OCI-LY7 (cell line): ENCODE measurements at regions not wholly inside any gene's neighbourhood (a gene's known extent, or its start where the extent isn't known, plus 50 kb on each side); places are given as distances from the start of the nearest gene placed in this dataset.

ENCODE experiments used
- BruUV-seq: library from RNA; stranded (reverse); fragments of 400-500 nt; replicated peaks from 2 replicates; lab custom pipeline; 2021; lab: Mats Ljungman, UMichigan
- CTCF ChIA-PET: fragments of 300-600 bp; sonication (Branson Sonifier 250); formaldehyde crosslinking; loops from one replicate; lab custom pipeline; 2022; ENCODE audit warnings: antibody characterized with exemption; ENCODE audit not compliant: unreplicated experiment; lab: Charles Lee
- POLR2A ChIA-PET: fragments of 300-600 bp; sonication (Branson Sonifier 250); formaldehyde crosslinking; loops from one replicate; lab custom pipeline; 2022; ENCODE audit warnings: antibody characterized with exemption; lab: Charles Lee
- DNase-seq: peaks from one replicate; pipeline ENCODE4 v3.0.0-alpha.2; 2015; ENCODE audit warnings: low spot score
- H2AFZ ChIP-seq: fragments of 200-600 bp; sonication (generic), shearing (Covaris generic); 2 replicates; pipeline ENCODE4 v1.6.1; 2014; ENCODE audit warnings: mild to moderate bottlenecking, antibody characterized with exemption, low read length, moderate library complexity
- H3K27ac ChIP-seq: fragments of 200-600 bp; sonication (generic); 2 replicates; pipeline ENCODE4 v1.5.1; 2014; ENCODE audit warnings: mixed run types, low read depth, mild to moderate bottlenecking, moderate library complexity, low read length, inconsistent platforms; ENCODE audit not compliant: poor library complexity, severe bottlenecking
- H3K36me3 ChIP-seq: fragments of 200-600 bp; sonication (generic); 2 replicates; pipeline ENCODE4 v1.6.1; 2014; ENCODE audit warnings: mild to moderate bottlenecking, antibody characterized with exemption, low read length, moderate library complexity, mixed read lengths; ENCODE audit not compliant: insufficient read depth
- H3K4me1 ChIP-seq: fragments of 200-600 bp; sonication (generic); 2 replicates; pipeline ENCODE4 v1.5.1; 2014; ENCODE audit warnings: mild to moderate bottlenecking, low read length; ENCODE audit not compliant: insufficient read depth, poor library complexity, severe bottlenecking
- H3K4me2 ChIP-seq: fragments of 200-600 bp; sonication (generic); 2 replicates; pipeline ENCODE4 v1.6.1; 2014; ENCODE audit warnings: mild to moderate bottlenecking, low read length
- H3K4me3 ChIP-seq: fragments of 200-600 bp; sonication (generic); 2 replicates; pipeline ENCODE4 v1.5.1; 2014; ENCODE audit warnings: mild to moderate bottlenecking, low read depth, low read length; ENCODE audit not compliant: poor library complexity, severe bottlenecking
- H3K79me2 ChIP-seq: fragments of 200-600 bp; sonication (generic); 2 replicates; pipeline ENCODE4 v1.6.1; 2016; ENCODE audit warnings: low read depth, mild to moderate bottlenecking, low read length, moderate library complexity, mixed read lengths; ENCODE audit not compliant: insufficient read depth
- H3K9me2 ChIP-seq: fragments of 200-600 bp; sonication (generic); 2 replicates; pipeline ENCODE4 v1.6.1; 2016; ENCODE audit warnings: mild to moderate bottlenecking, low read length, mixed read lengths; ENCODE audit not compliant: insufficient read depth
- H3K9me3 ChIP-seq: fragments of 200-600 bp; sonication (generic); 2 replicates; pipeline ENCODE4 v1.6.1; 2014; ENCODE audit warnings: mild to moderate bottlenecking, mixed run types, low read length, mixed read lengths
- H4K20me1 ChIP-seq: fragments of 200-600 bp; sonication (generic); 2 replicates; pipeline ENCODE4 v1.6.1; 2014; ENCODE audit warnings: mild to moderate bottlenecking, antibody characterized with exemption, low read length, moderate library complexity, mixed read lengths; ENCODE audit not compliant: insufficient read depth
- EZH2phosphoT487 ChIP-seq: fragments of 200-600 bp; sonication (generic); IDR thresholded peaks from 2 replicates; pipeline ENCODE4 v1.6.1; 2018; ENCODE audit warnings: low read depth, borderline replicate concordance, mild to moderate bottlenecking, mixed run types, antibody characterized with exemption, low read length, moderate library complexity, mixed read lengths
- intact Hi-C: fragments of 100-400 bp; cut with micrococcal nuclease; formaldehyde crosslinking; loops from one replicate; pipeline ENCODE4 v1.10.0; 2022; ENCODE audit not compliant: unreplicated experiment
- TF ChIP-seq, protein P1 (sequence below): fragments of 200-600 bp; sonication (generic); conservative IDR thresholded peaks from 2 replicates; pipeline ENCODE4 v1.5.1; 2014; ENCODE audit warnings: mild to moderate bottlenecking, antibody characterized with exemption, low read length, moderate library complexity, mixed read lengths

DNA sequence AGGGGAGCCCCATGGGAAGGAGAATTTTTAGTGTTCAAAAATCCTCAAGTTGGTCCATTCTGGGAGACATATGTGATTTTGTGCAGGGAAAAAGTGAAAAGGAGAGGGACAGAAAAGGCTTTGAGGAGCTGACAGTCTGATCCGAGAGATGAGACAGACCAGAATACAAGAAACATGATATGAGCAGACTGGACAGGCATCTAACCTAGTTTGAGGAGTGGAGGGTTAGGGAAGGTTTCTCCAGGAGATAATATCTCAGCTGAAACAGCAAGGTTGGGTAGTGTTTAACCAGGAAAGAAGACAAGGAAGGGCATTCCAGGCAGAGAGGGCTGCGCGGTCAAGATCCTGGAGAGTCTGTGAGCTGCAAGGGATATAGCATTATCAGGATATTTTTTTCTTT, 101.4 kb upstream of the NCAM1 start:
- POLR2A ChIA-PET, result no interaction called here
- no peaks in the 10 kb centered on the region for H3K79me2 ChIP-seq
- H3K9me2 ChIP-seq, result no peaks in the 10 kb centered on the region
- intact Hi-C loops, result no loop called here
- H3K4me2 ChIP-seq, result no peak overlapping the region
- H2AFZ ChIP-seq, result no peak overlapping the region
- no peak overlapping the region for H3K27ac ChIP-seq
- no TSS peak for BruUV-seq
- CTCF ChIA-PET, result no interaction called here
- no peaks in the 10 kb centered on the region for H3K4me1 ChIP-seq
- H3K36me3 ChIP-seq, result no peaks in the 10 kb centered on the region
- no peak for DNase-seq
- TF ChIP-seq EZH2phosphoT487, result no peak
- TF ChIP-seq, protein P1, sequence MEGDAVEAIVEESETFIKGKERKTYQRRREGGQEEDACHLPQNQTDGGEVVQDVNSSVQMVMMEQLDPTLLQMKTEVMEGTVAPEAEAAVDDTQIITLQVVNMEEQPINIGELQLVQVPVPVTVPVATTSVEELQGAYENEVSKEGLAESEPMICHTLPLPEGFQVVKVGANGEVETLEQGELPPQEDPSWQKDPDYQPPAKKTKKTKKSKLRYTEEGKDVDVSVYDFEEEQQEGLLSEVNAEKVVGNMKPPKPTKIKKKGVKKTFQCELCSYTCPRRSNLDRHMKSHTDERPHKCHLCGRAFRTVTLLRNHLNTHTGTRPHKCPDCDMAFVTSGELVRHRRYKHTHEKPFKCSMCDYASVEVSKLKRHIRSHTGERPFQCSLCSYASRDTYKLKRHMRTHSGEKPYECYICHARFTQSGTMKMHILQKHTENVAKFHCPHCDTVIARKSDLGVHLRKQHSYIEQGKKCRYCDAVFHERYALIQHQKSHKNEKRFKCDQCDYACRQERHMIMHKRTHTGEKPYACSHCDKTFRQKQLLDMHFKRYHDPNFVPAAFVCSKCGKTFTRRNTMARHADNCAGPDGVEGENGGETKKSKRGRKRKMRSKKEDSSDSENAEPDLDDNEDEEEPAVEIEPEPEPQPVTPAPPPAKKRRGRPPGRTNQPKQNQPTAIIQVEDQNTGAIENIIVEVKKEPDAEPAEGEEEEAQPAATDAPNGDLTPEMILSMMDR, result no peak
- H4K20me1 ChIP-seq, result no peaks in the 10 kb centered on the region
- H3K4me3 ChIP-seq, result no peak overlapping the region
- H3K9me3 ChIP-seq, result peaks cover 12% of the 10 kb centered on the region

DNA sequence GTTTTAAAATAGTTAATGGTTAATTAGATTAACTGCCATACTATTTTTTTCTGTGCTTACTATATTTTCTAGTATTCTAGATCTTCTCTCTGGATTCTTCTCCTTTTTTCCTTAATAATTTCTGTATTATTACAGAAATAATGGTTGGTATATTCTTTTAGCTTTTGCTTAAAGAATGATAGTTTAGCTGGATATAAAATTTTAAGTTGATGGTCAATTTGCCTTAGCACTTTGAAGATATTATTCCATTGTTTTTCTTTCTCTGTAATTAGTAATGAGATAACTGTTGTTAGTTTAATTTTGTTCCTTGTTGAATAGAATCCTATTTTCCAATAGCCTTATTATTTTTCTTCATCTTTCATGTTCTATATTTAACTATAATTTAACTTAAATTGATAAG, 99.9 kb upstream of the NCAM1 start:
- intact Hi-C loops, result no loop called here
- BruUV-seq, result no TSS peak

DNA sequence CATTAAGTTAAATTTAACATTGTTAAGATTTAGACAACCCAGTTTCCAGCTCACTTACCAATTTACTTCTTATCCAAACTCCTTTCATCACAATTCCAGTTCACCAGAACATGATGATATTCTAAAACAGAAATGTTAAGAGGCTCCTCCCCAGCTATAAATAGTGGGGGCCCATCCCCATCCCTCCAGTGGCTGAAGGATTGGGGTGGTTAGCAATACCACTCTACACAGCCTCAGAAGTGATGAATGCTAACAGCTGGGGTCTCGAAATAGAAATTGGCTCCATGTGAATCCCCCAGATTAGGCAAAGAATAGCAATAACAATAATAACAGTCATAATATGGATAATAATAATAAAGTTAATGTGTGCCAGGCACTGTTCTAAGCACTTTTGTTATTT, 97.9 kb upstream of the NCAM1 start:
- DNase-seq, result no peak
- H2AFZ ChIP-seq, result no peak overlapping the region
- intact Hi-C loops, result no loop called here
- no peak overlapping the region for H3K27ac ChIP-seq
- no peak overlapping the region for H3K4me3 ChIP-seq
- ChIA-PET CTCF (no interaction called here), POLR2A (interaction anchor here (1.3 kb wide), 1 partner anchor 12 kb away, joined by 3 read pairs; no protein-coding TSS in a partner anchor)
- TF ChIP-seq, protein P1, result no peak
- no peak for TF ChIP-seq EZH2phosphoT487
- no peaks in the 10 kb centered on the region for H4K20me1 ChIP-seq
- peaks cover 12% of the 10 kb centered on the region for H3K9me3 ChIP-seq
- BruUV-seq, result no TSS peak
- H3K36me3 ChIP-seq, result no peaks in the 10 kb centered on the region
- no peaks in the 10 kb centered on the region for H3K79me2 ChIP-seq
- no peaks in the 10 kb centered on the region for H3K9me2 ChIP-seq
- no peaks in the 10 kb centered on the region for H3K4me1 ChIP-seq
- H3K4me2 ChIP-seq, result no peak overlapping the region

More for the DNA sequence above, 99.9 kb upstream of the NCAM1 start:
- ChIA-PET POLR2A (interaction anchor here (0.7 kb wide), 1 partner anchor 421 kb away, joined by 3 read pairs; no protein-coding TSS in a partner anchor), CTCF (no interaction called here)
- DNase-seq, result no peak
- TF ChIP-seq EZH2phosphoT487, result no peak
- TF ChIP-seq, protein P1, result no peak
- H2AFZ ChIP-seq, result no peak overlapping the region
- H3K9me3 ChIP-seq, result peaks cover 12% of the 10 kb centered on the region
- H3K4me3 ChIP-seq, result no peak overlapping the region
- H3K4me2 ChIP-seq, result no peak overlapping the region
- no peaks in the 10 kb centered on the region for H3K36me3 ChIP-seq
- no peaks in the 10 kb centered on the region for H3K9me2 ChIP-seq
- H3K27ac ChIP-seq, result no peak overlapping the region
- no peaks in the 10 kb centered on the region for H4K20me1 ChIP-seq
- H3K79me2 ChIP-seq, result no peaks in the 10 kb centered on the region
- no peaks in the 10 kb centered on the region for H3K4me1 ChIP-seq
